Fibroblast of lung (primary cell): ENCODE measurements at regions not wholly inside any gene's neighbourhood (a gene's known extent, or its start where the extent isn't known, plus 50 kb on each side); places are given as distances from the start of the nearest gene placed in this dataset.

Source experiments
- CTCF ChIP-seq, 2 donors: IDR thresholded peaks in 1 of 2; conservative IDR thresholded peaks in 1 of 2; 1 replicate in 1 of 2; 2 replicates in 1 of 2; pipeline ENCODE4 v1.5.1; 2011 to 2012; ENCODE audit warnings: low read length in 2 of 2, control low read depth in 1 of 2, inconsistent platforms in 1 of 2, low read depth in 1 of 2, mild to moderate bottlenecking in 1 of 2
- EZH2 ChIP-seq: IDR thresholded peaks from 2 replicates; pipeline ENCODE4 v1.5.1; 2012; ENCODE audit warnings: low read length, control low read depth, mild to moderate bottlenecking; ENCODE audit errors: missing control alignments

- TF ChIP-seq CTCF (conservative IDR thresholded peaks at IDR 0.05 in 1 of 2, IDR thresholded peaks at IDR 0.05 in 1 of 2; ENCODE audit: low read depth in 1 of 2, low read length in 2 of 2) = no peak
- no peak for TF ChIP-seq EZH2
Measured at GRCh38 chr6:163647624-163648023, 233.1 kb downstream of the QKI start.
